ENCODE measurements at regions not wholly inside any gene's neighbourhood (a gene's known extent, or its start where the extent isn't known, plus 50 kb on each side); places are given as distances from the start of the nearest gene placed in this dataset.

DNA sequence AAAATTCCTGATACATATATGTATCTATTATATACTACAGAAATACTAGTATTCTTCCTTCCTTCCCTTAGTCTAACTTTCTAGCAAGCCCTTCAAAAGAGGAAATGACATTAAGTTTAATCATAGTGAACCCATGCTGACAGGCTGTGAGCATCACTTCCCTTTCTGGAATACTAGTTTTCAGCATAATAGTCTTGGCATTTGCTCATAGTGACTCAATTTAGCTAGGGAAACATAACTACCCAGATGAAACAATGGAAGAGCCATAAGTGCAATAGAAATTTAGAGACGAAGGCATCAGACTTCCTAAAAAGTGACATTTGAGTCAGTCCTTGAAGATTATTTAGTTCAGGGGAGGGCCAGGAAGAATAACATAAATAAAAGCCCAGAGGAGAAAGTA lies 184.5 kb upstream of the CRY1 start:
- Histone ChIP-seq H3K23me2 (ENCODE audit: low read depth, low read length) (peaks cover 3% of the 10 kb centered on the region; the same call in 1 of the 2 replicates), H3K18ac (ENCODE audit: extremely low read depth, low read length) (no peak overlapping the region), H2BK15ac (ENCODE audit: low read length) (no peak overlapping the region), H3K23ac (ENCODE audit: insufficient read length) (no peak overlapping the region), H3K56ac (replicated peaks; ENCODE audit: insufficient read length, low read depth, low read length) (no peak overlapping the region), H3K27me3 (replicated peaks in 1 of 4; ENCODE audit: control insufficient read depth in 3 of 4, extremely low read depth in 1 of 4, insufficient read depth in 3 of 4, low read length in 3 of 4) (peaks cover 0 to 1% (median 0%) of the 10 kb centered on the region in 4 experiments; a peak in 1 of 7 replicates), H3K36me3 (ENCODE audit: control insufficient read depth in 2 of 4, insufficient read depth in 4 of 4, low read length in 3 of 4) (no peaks in the 10 kb centered on the region), H3K9ac (replicated peaks in 1 of 4; ENCODE audit: extremely low read depth in 1 of 4, low read depth in 3 of 4, low read length in 3 of 4) (no peak overlapping the region), H2BK12ac (ENCODE audit: low read depth, low read length) (no peak overlapping the region), H3K27ac (ENCODE audit: low read depth, low read length) (no peak overlapping the region), H2AK5ac (ENCODE audit: low read depth, low read length) (no peak overlapping the region), H2AFZ (ENCODE audit: low read length) (no peak overlapping the region), H4K91ac (replicated peaks; ENCODE audit: insufficient read length, low read length) (no peak overlapping the region), H2BK20ac (ENCODE audit: low read length) (no peak overlapping the region), H3K4me2 (ENCODE audit: insufficient read depth in 1 of 2, low read depth in 2 of 2, low read length in 2 of 2) (no peak overlapping the region), H3K4me1 (replicated peaks in 1 of 4; ENCODE audit: control insufficient read depth in 3 of 4, insufficient read depth in 4 of 4, low read length in 3 of 4) (no peaks in the 10 kb centered on the region), H3K79me1 (ENCODE audit: low read depth, low read length) (no peaks in the 10 kb centered on the region), H3K14ac (ENCODE audit: insufficient read length) (no peak overlapping the region), H4K5ac (ENCODE audit: insufficient read length, low read depth, low read length) (no peak overlapping the region), H3K4me3 (ENCODE audit: extremely low read depth in 1 of 4, insufficient read depth in 2 of 4, low read depth in 3 of 4, low read length in 4 of 4) (no peak overlapping the region), H3K79me2 (ENCODE audit: control insufficient read depth in 1 of 2, insufficient read depth in 2 of 2, low read length in 2 of 2) (no peaks in the 10 kb centered on the region), H2BK5ac (ENCODE audit: low read depth, low read length) (no peak overlapping the region), H3K9me3 (ENCODE audit: insufficient read depth in 2 of 2, low read depth in 1 of 2, low read length in 1 of 2) (peaks cover 0 to 3% of the 10 kb centered on the region in 2 experiments; a peak in 1 of 4 replicates), H4K20me1 (replicated peaks in 1 of 2; ENCODE audit: control insufficient read depth in 1 of 2, insufficient read depth in 2 of 2, low read length in 2 of 2) (no peaks in the 10 kb centered on the region), H3K4ac (replicated peaks; ENCODE audit: insufficient read length, low read depth, low read length) (no peak overlapping the region), H4K8ac (ENCODE audit: extremely low read depth, insufficient read depth, low read length) (no peak overlapping the region), H2BK120ac (replicated peaks; ENCODE audit: low read depth, low read length) (no peak overlapping the region)
- POLR2A ChIA-PET (ENCODE audit: partially characterized antibody): no interaction called here
- FAIRE-seq (no peak), DNase-seq (ENCODE audit: low read depth in 1 of 2, low spot score in 2 of 2) (no peak)
- TF ChIP-seq CTBP2 (IDR thresholded peaks at IDR 0.05; ENCODE audit: borderline replicate concordance, insufficient read depth, insufficient read length, low read length) (no peak), PHF8 (conservative IDR thresholded peaks at IDR 0.05; ENCODE audit: low read depth, low read length) (no peak)
- CTCF ChIA-PET (ENCODE audit: partially characterized antibody): interaction anchor here (0.6 kb wide), 1 partner anchor 172 kb away, joined by 3 read pairs; no protein-coding TSS in a partner anchor
- WGBS, 2 experiments (ENCODE audit: extremely low coverage in 1 of 2, insufficient coverage in 1 of 2, insufficient read length in 1 of 2, insufficient replicate concordance in 2 of 2, low coverage in 1 of 2, low lambda C conversion rate in 2 of 2, missing lambda C conversion rate in 1 of 2): 83% methylated on average over 1 of the region's 1 CpG; no CpG with 5 or more reads in 1 of the 2 experiments

Data from H1 (cell line).